ENCODE measurements at regions not wholly inside any gene's neighbourhood (a gene's known extent, or its start where the extent isn't known, plus 50 kb on each side); places are given as distances from the start of the nearest gene placed in this dataset.

- TF ChIP-seq ZBTB49 (CRISPR knock-in tag; IDR thresholded peaks at IDR 0.05; ENCODE audit: borderline replicate concordance) (no peak), ARID1B (IDR thresholded peaks at IDR 0.05) (no peak), MTF1 (CRISPR knock-in tag; IDR thresholded peaks at IDR 0.05; ENCODE audit: borderline replicate concordance) (no peak), ZNF780A (CRISPR knock-in tag; IDR thresholded peaks at IDR 0.05) (no peak)
Observed at GRCh38 chr2:183964565-183964964, 633.8 kb upstream of the ZNF804A start (continued).

DNA sequence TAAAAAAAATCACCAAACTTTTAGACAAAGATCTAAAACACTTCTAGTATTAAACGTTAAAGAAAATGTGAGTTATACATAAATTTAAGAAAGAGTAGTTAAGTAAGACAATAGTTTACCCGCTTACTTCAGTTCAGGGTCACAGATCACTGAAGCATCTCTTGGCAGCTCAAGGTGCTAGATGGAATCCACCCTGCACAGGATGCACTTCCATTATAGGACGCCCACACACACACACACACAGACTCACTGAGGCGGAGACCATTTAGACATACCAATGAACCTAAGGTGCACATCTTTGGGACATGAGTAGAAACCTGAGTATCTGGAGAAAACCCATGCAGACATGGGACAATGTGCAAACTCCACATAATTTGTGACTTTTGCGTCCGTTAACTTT lies 630.6 kb upstream of the ZNF804A start:
- no peaks in the 10 kb centered on the region for H3K36me3 ChIP-seq (ENCODE audit: control insufficient read depth, insufficient read depth, low read length)
- H3K9me1 ChIP-seq (ENCODE audit: control insufficient read depth, insufficient read depth, low read length): no peaks in the 10 kb centered on the region
- H4K20me1 ChIP-seq (replicated peaks; ENCODE audit: control insufficient read depth, insufficient read depth, low read length): no peaks in the 10 kb centered on the region
- H3K4me3 ChIP-seq: no peak overlapping the region
- no peaks in the 10 kb centered on the region for H3K4me1 ChIP-seq (replicated peaks in 1 of 2; ENCODE audit: control insufficient read depth in 2 of 2, insufficient read depth in 2 of 2, low read length in 2 of 2)
- no peak overlapping the region for H2AFZ ChIP-seq (ENCODE audit: low read depth, low read length)
- no TSS peak for BruUV-seq (replicated peaks)
- ChIA-PET CTCF (ENCODE audit: low intra/inter-chr PET ratio) (no interaction called here), POLR2A (no interaction called here)
- H3K9me3 ChIP-seq (replicated peaks; ENCODE audit: control insufficient read depth, insufficient read depth, low read depth, low read length): peaks cover under 1% of the 10 kb centered on the region; the same call in 1 of the 2 replicates
- no peak for DNase-seq (ENCODE audit: extremely low read depth in 1 of 4, low spot score in 3 of 4)
- no peaks in the 10 kb centered on the region for H3K79me2 ChIP-seq (ENCODE audit: control insufficient read depth, insufficient read depth, low read length)
- intact Hi-C loops (cut with micrococcal nuclease): no loop called here
- no peak overlapping the region for H3K9ac ChIP-seq (ENCODE audit: insufficient read depth in 1 of 2, low read depth in 2 of 2, low read length in 2 of 2)
- no peaks in the 10 kb centered on the region for H3K27me3 ChIP-seq (ENCODE audit: control insufficient read depth in 2 of 2, insufficient read depth in 2 of 2, low read length in 2 of 2)
- WGBS (ENCODE audit: insufficient coverage, low coverage, missing lambda C conversion rate): 0% methylated on average over 6 of the region's 6 CpGs
- in situ Hi-C loops (cut with MboI): no loop called here
- H3K27ac ChIP-seq (ENCODE audit: extremely low read depth, low read depth, low read length): no peak overlapping the region
- FAIRE-seq: no peak
- no peak for ATAC-seq
- H3K4me2 ChIP-seq (ENCODE audit: insufficient read depth, low read length): no peak overlapping the region
- no peak for TF ChIP-seq TCF3 (CRISPR knock-in tag; IDR thresholded peaks at IDR 0.05)
- TF ChIP-seq, protein P1, sequence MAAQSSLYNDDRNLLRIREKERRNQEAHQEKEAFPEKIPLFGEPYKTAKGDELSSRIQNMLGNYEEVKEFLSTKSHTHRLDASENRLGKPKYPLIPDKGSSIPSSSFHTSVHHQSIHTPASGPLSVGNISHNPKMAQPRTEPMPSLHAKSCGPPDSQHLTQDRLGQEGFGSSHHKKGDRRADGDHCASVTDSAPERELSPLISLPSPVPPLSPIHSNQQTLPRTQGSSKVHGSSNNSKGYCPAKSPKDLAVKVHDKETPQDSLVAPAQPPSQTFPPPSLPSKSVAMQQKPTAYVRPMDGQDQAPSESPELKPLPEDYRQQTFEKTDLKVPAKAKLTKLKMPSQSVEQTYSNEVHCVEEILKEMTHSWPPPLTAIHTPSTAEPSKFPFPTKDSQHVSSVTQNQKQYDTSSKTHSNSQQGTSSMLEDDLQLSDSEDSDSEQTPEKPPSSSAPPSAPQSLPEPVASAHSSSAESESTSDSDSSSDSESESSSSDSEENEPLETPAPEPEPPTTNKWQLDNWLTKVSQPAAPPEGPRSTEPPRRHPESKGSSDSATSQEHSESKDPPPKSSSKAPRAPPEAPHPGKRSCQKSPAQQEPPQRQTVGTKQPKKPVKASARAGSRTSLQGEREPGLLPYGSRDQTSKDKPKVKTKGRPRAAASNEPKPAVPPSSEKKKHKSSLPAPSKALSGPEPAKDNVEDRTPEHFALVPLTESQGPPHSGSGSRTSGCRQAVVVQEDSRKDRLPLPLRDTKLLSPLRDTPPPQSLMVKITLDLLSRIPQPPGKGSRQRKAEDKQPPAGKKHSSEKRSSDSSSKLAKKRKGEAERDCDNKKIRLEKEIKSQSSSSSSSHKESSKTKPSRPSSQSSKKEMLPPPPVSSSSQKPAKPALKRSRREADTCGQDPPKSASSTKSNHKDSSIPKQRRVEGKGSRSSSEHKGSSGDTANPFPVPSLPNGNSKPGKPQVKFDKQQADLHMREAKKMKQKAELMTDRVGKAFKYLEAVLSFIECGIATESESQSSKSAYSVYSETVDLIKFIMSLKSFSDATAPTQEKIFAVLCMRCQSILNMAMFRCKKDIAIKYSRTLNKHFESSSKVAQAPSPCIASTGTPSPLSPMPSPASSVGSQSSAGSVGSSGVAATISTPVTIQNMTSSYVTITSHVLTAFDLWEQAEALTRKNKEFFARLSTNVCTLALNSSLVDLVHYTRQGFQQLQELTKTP (IDR thresholded peaks at IDR 0.05; ENCODE audit: low read depth in 1 of 2, partially characterized antibody in 2 of 2): no peak
- no peak for TF ChIP-seq ZNF12 (CRISPR knock-in tag; IDR thresholded peaks at IDR 0.05)
